Fibroblast of skin of left quadriceps (primary cell): ENCODE measurements at regions not wholly inside any gene's neighbourhood (a gene's known extent, or its start where the extent isn't known, plus 50 kb on each side); places are given as distances from the start of the nearest gene placed in this dataset.

Experiments used
- DNase-seq, 2 experiments: peaks; one replicate each; pipeline ENCODE4 v3.0.0-alpha.2; 2013; ENCODE audit warnings: low read depth in 2 of 2

GRCh38 chr12:43097471-43097870 is 454.5 kb downstream of the ADAMTS20 start:
- DNase-seq, result no peak

- DNase-seq, result no peak
These were observed 456.2 kb downstream of the ADAMTS20 start for GRCh38 chr12:43095669-43096280.

GRCh38 chr12:43094886-43095575 is 457.0 kb downstream of the ADAMTS20 start:
- no peak for DNase-seq

- no peak for DNase-seq
These were observed 461.0 kb downstream of the ADAMTS20 start for GRCh38 chr12:43090981-43091380.

- DNase-seq, result no peak
These were observed 464.6 kb downstream of the ADAMTS20 start for GRCh38 chr12:43087195-43088091.

- no peak for DNase-seq
These were observed 472.5 kb downstream of the ADAMTS20 start for GRCh38 chr12:43079476-43079875.

GRCh38 chr12:43078976-43079375 is 473.0 kb downstream of the ADAMTS20 start:
- no peak for DNase-seq

- no peak for DNase-seq
These were observed 479.6 kb downstream of the ADAMTS20 start for GRCh38 chr12:43072431-43072830.

- DNase-seq, result no peak
These were observed 480.2 kb upstream of the PRICKLE1 start for GRCh38 chr12:43069768-43070221.

GRCh38 chr12:43066471-43066870 is 476.9 kb upstream of the PRICKLE1 start:
- no peak for DNase-seq

- peak; percentile 10 to 20 for DNase-seq
These were observed 474.1 kb upstream of the PRICKLE1 start for GRCh38 chr12:43063650-43064049.

GRCh38 chr12:43062201-43062895 is 472.8 kb upstream of the PRICKLE1 start:
- DNase-seq, result no peak

- no peak for DNase-seq
These were observed 471.2 kb upstream of the PRICKLE1 start for GRCh38 chr12:43060742-43061141.

GRCh38 chr12:43058616-43059015 is 469.1 kb upstream of the PRICKLE1 start:
- DNase-seq, result no peak

- DNase-seq, result peak; percentile 9 to 16
These were observed 468.0 kb upstream of the PRICKLE1 start for GRCh38 chr12:43057566-43057965.

GRCh38 chr12:43054085-43054484 is 464.5 kb upstream of the PRICKLE1 start:
- no peak for DNase-seq

GRCh38 chr12:43052441-43052840 is 462.9 kb upstream of the PRICKLE1 start:
- no peak for DNase-seq

GRCh38 chr12:43044241-43044640 is 454.7 kb upstream of the PRICKLE1 start:
- DNase-seq, result no peak

GRCh38 chr12:43038991-43039390 is 449.4 kb upstream of the PRICKLE1 start:
- DNase-seq, result no peak

GRCh38 chr12:43029971-43030370 is 440.4 kb upstream of the PRICKLE1 start:
- DNase-seq, result peak; percentile 0 to 1

GRCh38 chr12:43028826-43029225 is 439.3 kb upstream of the PRICKLE1 start:
- DNase-seq, result no peak

- DNase-seq, result no peak
These were observed 433.3 kb upstream of the PRICKLE1 start for GRCh38 chr12:43022838-43023237.
